ENCODE measurements at regions not wholly inside any gene's neighbourhood (a gene's known extent, or its start where the extent isn't known, plus 50 kb on each side); places are given as distances from the start of the nearest gene placed in this dataset.

GRCh38 chr7:68509054-68509453 is 1089.2 kb upstream of the AUTS2 start:
- peaks cover 6% of the 10 kb centered on the region; the same call in 1 of the 2 replicates for H3K9me3 ChIP-seq (ENCODE audit: insufficient read depth, low read depth, low read length)
- no peak overlapping the region for H3K4me2 ChIP-seq (ENCODE audit: low read depth, low read length, poor library complexity, severe bottlenecking)
- H3K9ac ChIP-seq (ENCODE audit: low read depth, low read length, poor library complexity, severe bottlenecking): no peak overlapping the region
- H3K4me3 ChIP-seq (ENCODE audit: low read length, poor library complexity, severe bottlenecking): no peak overlapping the region
- no peaks in the 10 kb centered on the region for H4K20me1 ChIP-seq (ENCODE audit: insufficient read depth, low read length, poor library complexity, severe bottlenecking)
- no peaks in the 10 kb centered on the region for H3K79me2 ChIP-seq (ENCODE audit: insufficient read depth, low read length)
- H3K9me2 ChIP-seq (replicated peaks; ENCODE audit: low read depth, low read length): no peaks in the 10 kb centered on the region
- no peaks in the 10 kb centered on the region for H3K27me3 ChIP-seq (ENCODE audit: insufficient read depth, low read length, poor library complexity, severe bottlenecking)
- H3F3A ChIP-seq (ENCODE audit: low read depth): no peaks in the 10 kb centered on the region
- H2AFZ ChIP-seq (ENCODE audit: low read length): no peak overlapping the region
- no peak for TF ChIP-seq EZH2phosphoT487 (IDR thresholded peaks at IDR 0.05; ENCODE audit: borderline replicate concordance)
- TF ChIP-seq CTCF (conservative IDR thresholded peaks at IDR 0.05; ENCODE audit: low read length): no peak
- no peaks in the 10 kb centered on the region for H3K4me1 ChIP-seq (ENCODE audit: insufficient read depth, low read length, poor library complexity, severe bottlenecking)
- no peaks in the 10 kb centered on the region for H3K36me3 ChIP-seq (ENCODE audit: insufficient read depth, low read length)

- H3K27me3 ChIP-seq (ENCODE audit: insufficient read depth, low read length, poor library complexity, severe bottlenecking): no peaks in the 10 kb centered on the region
- H3K36me3 ChIP-seq (ENCODE audit: insufficient read depth, low read length): no peaks in the 10 kb centered on the region
- H2AFZ ChIP-seq (ENCODE audit: low read length): no peak overlapping the region
- TF ChIP-seq EZH2phosphoT487 (IDR thresholded peaks at IDR 0.05; ENCODE audit: borderline replicate concordance): no peak
- no peak for TF ChIP-seq CTCF (conservative IDR thresholded peaks at IDR 0.05; ENCODE audit: low read length)
- H3K9ac ChIP-seq (ENCODE audit: low read depth, low read length, poor library complexity, severe bottlenecking): no peak overlapping the region
- no peaks in the 10 kb centered on the region for H4K20me1 ChIP-seq (ENCODE audit: insufficient read depth, low read length, poor library complexity, severe bottlenecking)
- no peaks in the 10 kb centered on the region for H3K9me2 ChIP-seq (replicated peaks; ENCODE audit: low read depth, low read length)
- H3K9me3 ChIP-seq (ENCODE audit: insufficient read depth, low read depth, low read length): peaks cover 6% of the 10 kb centered on the region; the same call in 1 of the 2 replicates
- no peak overlapping the region for H3K4me2 ChIP-seq (ENCODE audit: low read depth, low read length, poor library complexity, severe bottlenecking)
- no peak overlapping the region for H3K4me3 ChIP-seq (ENCODE audit: low read length, poor library complexity, severe bottlenecking)
- H3F3A ChIP-seq (ENCODE audit: low read depth): no peaks in the 10 kb centered on the region
- no peaks in the 10 kb centered on the region for H3K4me1 ChIP-seq (ENCODE audit: insufficient read depth, low read length, poor library complexity, severe bottlenecking)
- H3K79me2 ChIP-seq (ENCODE audit: insufficient read depth, low read length): no peaks in the 10 kb centered on the region
These were observed 1088.7 kb upstream of the AUTS2 start for GRCh38 chr7:68509603-68510002.

GRCh38 chr7:68511281-68511680 is 1087.0 kb upstream of the AUTS2 start:
- H3K4me2 ChIP-seq (ENCODE audit: low read depth, low read length, poor library complexity, severe bottlenecking): no peak overlapping the region
- TF ChIP-seq EZH2phosphoT487 (IDR thresholded peaks at IDR 0.05; ENCODE audit: borderline replicate concordance) (no peak), CTCF (conservative IDR thresholded peaks at IDR 0.05; ENCODE audit: low read length) (no peak)
- peaks cover 6% of the 10 kb centered on the region; the same call in 1 of the 2 replicates for H3K9me3 ChIP-seq (ENCODE audit: insufficient read depth, low read depth, low read length)
- H3K79me2 ChIP-seq (ENCODE audit: insufficient read depth, low read length): no peaks in the 10 kb centered on the region
- H3K27me3 ChIP-seq (ENCODE audit: insufficient read depth, low read length, poor library complexity, severe bottlenecking): no peaks in the 10 kb centered on the region
- H3F3A ChIP-seq (ENCODE audit: low read depth): no peaks in the 10 kb centered on the region
- no peaks in the 10 kb centered on the region for H3K9me2 ChIP-seq (replicated peaks; ENCODE audit: low read depth, low read length)
- H4K20me1 ChIP-seq (ENCODE audit: insufficient read depth, low read length, poor library complexity, severe bottlenecking): no peaks in the 10 kb centered on the region
- H3K36me3 ChIP-seq (ENCODE audit: insufficient read depth, low read length): no peaks in the 10 kb centered on the region
- H2AFZ ChIP-seq (ENCODE audit: low read length): no peak overlapping the region
- no peak overlapping the region for H3K4me3 ChIP-seq (ENCODE audit: low read length, poor library complexity, severe bottlenecking)
- no peaks in the 10 kb centered on the region for H3K4me1 ChIP-seq (ENCODE audit: insufficient read depth, low read length, poor library complexity, severe bottlenecking)
- no peak overlapping the region for H3K9ac ChIP-seq (ENCODE audit: low read depth, low read length, poor library complexity, severe bottlenecking)
